WTC11 (cell line): ENCODE measurements at regions not wholly inside any gene's neighbourhood (a gene's known extent, or its start where the extent isn't known, plus 50 kb on each side); places are given as distances from the start of the nearest gene placed in this dataset.

Source experiments
- ATAC-seq: fragments of 200-7000 bp; cut with Tn5 transposase; 2 replicates; pipeline ENCODE4 v1.10.0; 2021; ENCODE audit warnings: mild to moderate bottlenecking, moderate library complexity
- CTCF ChIA-PET: fragments of 300-600 bp; sonication (Branson Sonifier 250); formaldehyde crosslinking; loops from one replicate; lab custom pipeline; 2021; ENCODE audit warnings: antibody characterized with exemption; lab: Charles Lee
- POLR2A ChIA-PET: fragments of 350-600 bp; sonication (Branson Sonifier 250); formaldehyde crosslinking; loops from one replicate; lab custom pipeline; 2021; ENCODE audit warnings: antibody characterized with exemption; lab: Charles Lee
- DNase-seq: peaks from one replicate; pipeline ENCODE4 v3.0.0; 2021; ENCODE audit warnings: low spot score
- H3K27ac Mint-ChIP-seq: 2 replicates; pipeline ENCODE4 v1.8.0; 2021; ENCODE audit warnings: mixed read lengths
- H3K27me3 Mint-ChIP-seq: 2 replicates; pipeline ENCODE4 v1.8.0; 2021; ENCODE audit warnings: low read depth, mild to moderate bottlenecking, moderate library complexity, mixed read lengths
- H3K36me3 Mint-ChIP-seq: 2 replicates; pipeline ENCODE4 v1.8.0; 2021; ENCODE audit warnings: mixed read lengths
- H3K4me1 Mint-ChIP-seq: 2 replicates; pipeline ENCODE4 v1.8.0; 2022; ENCODE audit warnings: mixed read lengths
- H3K4me3 Mint-ChIP-seq: 2 replicates; pipeline ENCODE4 v1.8.0; 2021; ENCODE audit warnings: mild to moderate bottlenecking, moderate library complexity, mixed read lengths
- H3K9me3 Mint-ChIP-seq: 2 replicates; pipeline ENCODE4 v1.8.0; 2021; ENCODE audit warnings: mixed read lengths
- ARID4B ChIP-seq: sonication (generic); formaldehyde crosslinking; IDR thresholded peaks from 2 replicates; pipeline ENCODE4 v1.8.0; 2023; ENCODE audit warnings: missing genetic modification reagents, mild to moderate bottlenecking, borderline replicate concordance
- ATF1 ChIP-seq: sonication (generic); formaldehyde crosslinking; IDR thresholded peaks from 2 replicates; pipeline ENCODE4 v1.8.1; 2023; ENCODE audit warnings: mild to moderate bottlenecking, moderate library complexity, missing genetic modification reagents
- CREM ChIP-seq: sonication (generic); formaldehyde crosslinking; IDR thresholded peaks from 2 replicates; pipeline ENCODE4 v1.8.1; 2022; ENCODE audit warnings: mild to moderate bottlenecking, missing genetic modification reagents, moderate library complexity
- ERG ChIP-seq: fragments of 250-450 bp; sonication (Bioruptor Pico); IDR thresholded peaks from 2 replicates; pipeline ENCODE4 v1.8.0; 2021; ENCODE audit warnings: mild to moderate bottlenecking
- ETV6 ChIP-seq: sonication (generic); formaldehyde crosslinking; IDR thresholded peaks from 2 replicates; pipeline ENCODE4 v1.8.1; 2022; ENCODE audit warnings: mild to moderate bottlenecking, missing genetic modification reagents
- FOXJ3 ChIP-seq: sonication (generic); formaldehyde crosslinking; IDR thresholded peaks from 2 replicates; pipeline ENCODE4 v1.9.0; 2021; ENCODE audit warnings: missing genetic modification reagents, mild to moderate bottlenecking, borderline replicate concordance
- HMGA2 ChIP-seq: fragments of 250-450 bp; sonication (Bioruptor Pico); IDR thresholded peaks from 2 replicates; pipeline ENCODE4 v1.4.0; 2021; ENCODE audit warnings: mild to moderate bottlenecking, moderate library complexity
- IRF2 ChIP-seq: sonication (generic); formaldehyde crosslinking; IDR thresholded peaks from 2 replicates; pipeline ENCODE4 v1.8.0; 2022; ENCODE audit warnings: low read depth, missing genetic modification reagents, borderline replicate concordance
- NFE2L1 ChIP-seq: sonication (generic); formaldehyde crosslinking; IDR thresholded peaks from 2 replicates; pipeline ENCODE4 v1.8.1; 2023; ENCODE audit warnings: missing genetic modification reagents
- RORB ChIP-seq: fragments of 250-450 bp; sonication (Bioruptor Pico); IDR thresholded peaks from 2 replicates; pipeline ENCODE4 v1.9.0; 2021; ENCODE audit warnings: mild to moderate bottlenecking
- SOX15 ChIP-seq: fragments of 250-450 bp; sonication (Bioruptor Pico); IDR thresholded peaks from 2 replicates; pipeline ENCODE4 v1.9.0; 2021; ENCODE audit warnings: mild to moderate bottlenecking
- TEAD1 ChIP-seq: sonication (generic); formaldehyde crosslinking; IDR thresholded peaks from 2 replicates; pipeline ENCODE4 v1.8.0; 2022; ENCODE audit warnings: mild to moderate bottlenecking, missing genetic modification reagents
- ZBTB21 ChIP-seq: sonication (generic); formaldehyde crosslinking; IDR thresholded peaks from 2 replicates; pipeline ENCODE4 v1.8.1; 2023; ENCODE audit warnings: mild to moderate bottlenecking, missing genetic modification reagents, borderline replicate concordance
- ZMAT4 ChIP-seq: fragments of 250-450 bp; sonication (Bioruptor Pico); IDR thresholded peaks from 2 replicates; pipeline ENCODE4 v1.9.0; 2021; ENCODE audit warnings: mild to moderate bottlenecking
- ZNF219 ChIP-seq: sonication (generic); formaldehyde crosslinking; IDR thresholded peaks from 2 replicates; pipeline ENCODE4 v1.8.0; 2023; ENCODE audit warnings: missing genetic modification reagents, mild to moderate bottlenecking, borderline replicate concordance
- ZNF263 ChIP-seq: sonication (generic); formaldehyde crosslinking; IDR thresholded peaks from 2 replicates; pipeline ENCODE4 v1.8.1; 2022; ENCODE audit warnings: low read depth, mild to moderate bottlenecking, moderate library complexity, missing genetic modification reagents
- ZNF671 ChIP-seq: fragments of 250-450 bp; sonication (Bioruptor Pico); IDR thresholded peaks from 2 replicates; pipeline ENCODE4 v1.8.0; 2021; ENCODE audit warnings: mild to moderate bottlenecking
- TF ChIP-seq, protein P1 (sequence below): sonication (generic); formaldehyde crosslinking; IDR thresholded peaks from 2 replicates; pipeline ENCODE4 v1.8.1; 2022; ENCODE audit warnings: low read depth, missing genetic modification reagents, borderline replicate concordance
- TF ChIP-seq, protein P2 (sequence below): sonication (generic); formaldehyde crosslinking; IDR thresholded peaks from 2 replicates; pipeline ENCODE4 v1.8.0; 2022; ENCODE audit warnings: mild to moderate bottlenecking, missing genetic modification reagents
- TF ChIP-seq, protein P3 (sequence below): sonication (generic); formaldehyde crosslinking; IDR thresholded peaks from 2 replicates; pipeline ENCODE4 v1.8.1; 2023; ENCODE audit warnings: mild to moderate bottlenecking, missing genetic modification reagents, moderate library complexity
- TF ChIP-seq, protein P4 (sequence below): fragments of 200-600 bp; IDR thresholded peaks from 2 replicates; pipeline ENCODE4 v1.8.0; 2022; ENCODE audit warnings: antibody characterized with exemption
- TF ChIP-seq, protein P5 (sequence below): sonication (generic); formaldehyde crosslinking; IDR thresholded peaks from 2 replicates; pipeline ENCODE4 v1.8.0; 2022; ENCODE audit warnings: missing genetic modification reagents

DNA sequence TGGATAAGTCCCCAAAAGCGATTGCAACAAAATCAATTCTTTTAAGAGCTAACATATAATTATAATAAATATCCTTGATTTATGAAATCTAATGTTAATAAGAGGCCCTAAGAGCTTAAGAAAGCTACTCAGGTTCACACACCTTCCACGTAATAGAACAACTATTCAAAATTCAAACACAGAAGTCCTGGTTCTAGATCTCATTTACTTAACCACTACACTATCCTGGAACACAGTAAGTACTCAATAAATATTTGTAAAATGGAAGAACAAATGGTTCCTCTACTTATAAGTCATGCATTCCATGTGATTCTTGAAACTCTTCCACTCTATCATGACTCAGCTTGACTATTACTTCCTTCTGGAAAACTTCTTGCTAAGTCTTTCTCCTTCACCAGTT, 268.2 kb downstream of the FAM181B start (continued):
- TF ChIP-seq ZNF219 (CRISPR knock-in tag) = no peak
- TF ChIP-seq ARID4B (CRISPR knock-in tag) = no peak
- no peak for TF ChIP-seq NFE2L1 (CRISPR knock-in tag)
- no peak for TF ChIP-seq ATF1
- TF ChIP-seq ZMAT4 (CRISPR knock-in tag) = no peak
- TF ChIP-seq, protein P1, sequence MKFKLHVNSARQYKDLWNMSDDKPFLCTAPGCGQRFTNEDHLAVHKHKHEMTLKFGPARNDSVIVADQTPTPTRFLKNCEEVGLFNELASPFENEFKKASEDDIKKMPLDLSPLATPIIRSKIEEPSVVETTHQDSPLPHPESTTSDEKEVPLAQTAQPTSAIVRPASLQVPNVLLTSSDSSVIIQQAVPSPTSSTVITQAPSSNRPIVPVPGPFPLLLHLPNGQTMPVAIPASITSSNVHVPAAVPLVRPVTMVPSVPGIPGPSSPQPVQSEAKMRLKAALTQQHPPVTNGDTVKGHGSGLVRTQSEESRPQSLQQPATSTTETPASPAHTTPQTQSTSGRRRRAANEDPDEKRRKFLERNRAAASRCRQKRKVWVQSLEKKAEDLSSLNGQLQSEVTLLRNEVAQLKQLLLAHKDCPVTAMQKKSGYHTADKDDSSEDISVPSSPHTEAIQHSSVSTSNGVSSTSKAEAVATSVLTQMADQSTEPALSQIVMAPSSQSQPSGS (CRISPR knock-in tag) = no peak
- TF ChIP-seq, protein P2, sequence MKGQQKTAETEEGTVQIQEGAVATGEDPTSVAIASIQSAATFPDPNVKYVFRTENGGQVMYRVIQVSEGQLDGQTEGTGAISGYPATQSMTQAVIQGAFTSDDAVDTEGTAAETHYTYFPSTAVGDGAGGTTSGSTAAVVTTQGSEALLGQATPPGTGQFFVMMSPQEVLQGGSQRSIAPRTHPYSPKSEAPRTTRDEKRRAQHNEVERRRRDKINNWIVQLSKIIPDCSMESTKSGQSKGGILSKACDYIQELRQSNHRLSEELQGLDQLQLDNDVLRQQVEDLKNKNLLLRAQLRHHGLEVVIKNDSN = no peak

- no peak for DNase-seq
- ATAC-seq = no peak
- CTCF ChIA-PET = no interaction called here
Observed at GRCh38 chr11:82462608-82463242, 270.9 kb downstream of the FAM181B start.

More at GRCh38 chr11:82462608-82463242, 270.9 kb downstream of the FAM181B start:
- no peak overlapping the region for H3K4me3 Mint-ChIP-seq
- TF ChIP-seq ETV6 (CRISPR knock-in tag) (no peak), ZNF671 (CRISPR knock-in tag) (no peak), CREM (CRISPR knock-in tag) (no peak), RORB (no peak), FOXJ3 (CRISPR knock-in tag) (no peak), IRF2 (no peak), HMGA2 (no peak), SOX15 (CRISPR knock-in tag) (no peak), ERG (no peak), TEAD1 (CRISPR knock-in tag) (no peak), ZNF263 (no peak), ZMAT4 (CRISPR knock-in tag) (no peak), ZBTB21 (CRISPR knock-in tag) (no peak)
- TF ChIP-seq, protein P3, sequence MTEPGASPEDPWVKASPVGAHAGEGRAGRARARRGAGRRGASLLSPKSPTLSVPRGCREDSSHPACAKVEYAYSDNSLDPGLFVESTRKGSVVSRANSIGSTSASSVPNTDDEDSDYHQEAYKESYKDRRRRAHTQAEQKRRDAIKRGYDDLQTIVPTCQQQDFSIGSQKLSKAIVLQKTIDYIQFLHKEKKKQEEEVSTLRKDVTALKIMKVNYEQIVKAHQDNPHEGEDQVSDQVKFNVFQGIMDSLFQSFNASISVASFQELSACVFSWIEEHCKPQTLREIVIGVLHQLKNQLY (CRISPR knock-in tag) = no peak
- TF ChIP-seq, protein P4, sequence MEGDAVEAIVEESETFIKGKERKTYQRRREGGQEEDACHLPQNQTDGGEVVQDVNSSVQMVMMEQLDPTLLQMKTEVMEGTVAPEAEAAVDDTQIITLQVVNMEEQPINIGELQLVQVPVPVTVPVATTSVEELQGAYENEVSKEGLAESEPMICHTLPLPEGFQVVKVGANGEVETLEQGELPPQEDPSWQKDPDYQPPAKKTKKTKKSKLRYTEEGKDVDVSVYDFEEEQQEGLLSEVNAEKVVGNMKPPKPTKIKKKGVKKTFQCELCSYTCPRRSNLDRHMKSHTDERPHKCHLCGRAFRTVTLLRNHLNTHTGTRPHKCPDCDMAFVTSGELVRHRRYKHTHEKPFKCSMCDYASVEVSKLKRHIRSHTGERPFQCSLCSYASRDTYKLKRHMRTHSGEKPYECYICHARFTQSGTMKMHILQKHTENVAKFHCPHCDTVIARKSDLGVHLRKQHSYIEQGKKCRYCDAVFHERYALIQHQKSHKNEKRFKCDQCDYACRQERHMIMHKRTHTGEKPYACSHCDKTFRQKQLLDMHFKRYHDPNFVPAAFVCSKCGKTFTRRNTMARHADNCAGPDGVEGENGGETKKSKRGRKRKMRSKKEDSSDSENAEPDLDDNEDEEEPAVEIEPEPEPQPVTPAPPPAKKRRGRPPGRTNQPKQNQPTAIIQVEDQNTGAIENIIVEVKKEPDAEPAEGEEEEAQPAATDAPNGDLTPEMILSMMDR = no peak
- TF ChIP-seq, protein P5, sequence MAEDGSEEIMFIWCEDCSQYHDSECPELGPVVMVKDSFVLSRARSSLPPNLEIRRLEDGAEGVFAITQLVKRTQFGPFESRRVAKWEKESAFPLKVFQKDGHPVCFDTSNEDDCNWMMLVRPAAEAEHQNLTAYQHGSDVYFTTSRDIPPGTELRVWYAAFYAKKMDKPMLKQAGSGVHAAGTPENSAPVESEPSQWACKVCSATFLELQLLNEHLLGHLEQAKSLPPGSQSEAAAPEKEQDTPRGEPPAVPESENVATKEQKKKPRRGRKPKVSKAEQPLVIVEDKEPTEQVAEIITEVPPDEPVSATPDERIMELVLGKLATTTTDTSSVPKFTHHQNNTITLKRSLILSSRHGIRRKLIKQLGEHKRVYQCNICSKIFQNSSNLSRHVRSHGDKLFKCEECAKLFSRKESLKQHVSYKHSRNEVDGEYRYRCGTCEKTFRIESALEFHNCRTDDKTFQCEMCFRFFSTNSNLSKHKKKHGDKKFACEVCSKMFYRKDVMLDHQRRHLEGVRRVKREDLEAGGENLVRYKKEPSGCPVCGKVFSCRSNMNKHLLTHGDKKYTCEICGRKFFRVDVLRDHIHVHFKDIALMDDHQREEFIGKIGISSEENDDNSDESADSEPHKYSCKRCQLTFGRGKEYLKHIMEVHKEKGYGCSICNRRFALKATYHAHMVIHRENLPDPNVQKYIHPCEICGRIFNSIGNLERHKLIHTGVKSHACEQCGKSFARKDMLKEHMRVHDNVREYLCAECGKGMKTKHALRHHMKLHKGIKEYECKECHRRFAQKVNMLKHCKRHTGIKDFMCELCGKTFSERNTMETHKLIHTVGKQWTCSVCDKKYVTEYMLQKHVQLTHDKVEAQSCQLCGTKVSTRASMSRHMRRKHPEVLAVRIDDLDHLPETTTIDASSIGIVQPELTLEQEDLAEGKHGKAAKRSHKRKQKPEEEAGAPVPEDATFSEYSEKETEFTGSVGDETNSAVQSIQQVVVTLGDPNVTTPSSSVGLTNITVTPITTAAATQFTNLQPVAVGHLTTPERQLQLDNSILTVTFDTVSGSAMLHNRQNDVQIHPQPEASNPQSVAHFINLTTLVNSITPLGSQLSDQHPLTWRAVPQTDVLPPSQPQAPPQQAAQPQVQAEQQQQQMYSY (CRISPR knock-in tag) = no peak
- TF ChIP-seq, all 79 proteins: peak for 0
- H3K9me3 Mint-ChIP-seq = no peaks in the 10 kb centered on the region
- no peaks in the 10 kb centered on the region for H3K27me3 Mint-ChIP-seq
- no peaks in the 10 kb centered on the region; the same call in 1 of the 2 replicates for H3K4me1 Mint-ChIP-seq
- POLR2A ChIA-PET = no interaction called here
- H3K36me3 Mint-ChIP-seq = no peaks in the 10 kb centered on the region
- H3K27ac Mint-ChIP-seq = no peak overlapping the region
